HepG2 (cell line): ENCODE measurements at regions not wholly inside any gene's neighbourhood (a gene's known extent, or its start where the extent isn't known, plus 50 kb on each side); places are given as distances from the start of the nearest gene placed in this dataset.

Experiments used
- SIX1 ChIP-seq: sonication (generic); formaldehyde crosslinking; IDR thresholded peaks from 2 replicates; pipeline ENCODE4 v1.4.0; 2020; ENCODE audit warnings: missing genetic modification reagents, borderline replicate concordance
- ZNF34 ChIP-seq: sonication (generic); formaldehyde crosslinking; IDR thresholded peaks from 2 replicates; pipeline ENCODE4 v1.4.0; 2020; ENCODE audit warnings: mild to moderate bottlenecking, missing genetic modification reagents, borderline replicate concordance

GRCh38 chr4:36884151-36884550, 360.4 kb upstream of the NWD2 start:
- TF ChIP-seq ZNF34 (CRISPR knock-in tag) (no peak), SIX1 (no peak)
